Kidney (tissue), 13 donors: ENCODE measurements at regions not wholly inside any gene's neighbourhood (a gene's known extent, or its start where the extent isn't known, plus 50 kb on each side); places are given as distances from the start of the nearest gene placed in this dataset.

Experiments used
- DNase-seq, 5 donors: peaks; one replicate each; pipeline ENCODE4 v3.0.0-alpha.2; 2013 to 2020
- FAIRE-seq: peaks from 2 replicates; lab custom pipeline; 2012; peaks lifted over from hg19 to GRCh38; lab: Jason Lieb, UNC
- H3K27ac ChIP-seq, 2 donors: one replicate each; pipeline ENCODE4 v1.7.0; 2013; ENCODE audit warnings: low read depth in 2 of 2, low read length in 2 of 2, inconsistent platforms in 1 of 2
- H3K27me3 ChIP-seq: one replicate; pipeline ENCODE4 v1.7.1; 2013; ENCODE audit warnings: low read length, inconsistent platforms; ENCODE audit not compliant: control insufficient read depth, insufficient read depth
- H3K36me3 ChIP-seq, 3 donors: one replicate each; pipeline versions ENCODE4 v1.7.0 to v1.7.1; 2013; ENCODE audit warnings: low read length in 3 of 3, control low read depth in 1 of 3, inconsistent platforms in 1 of 3; ENCODE audit not compliant: insufficient read depth in 3 of 3, control insufficient read depth in 2 of 3
- H3K4me1 ChIP-seq, 3 donors: one replicate each; pipeline versions ENCODE4 v1.7.0 to v1.7.1; 2013; ENCODE audit warnings: low read length in 3 of 3, inconsistent platforms in 1 of 3, low read depth in 1 of 3; ENCODE audit not compliant: control insufficient read depth in 2 of 3, insufficient read depth in 2 of 3
- H3K4me3 ChIP-seq, 3 donors: one replicate each; pipeline versions ENCODE4 v1.7.0 to v1.8.1; 2013; ENCODE audit warnings: low read length in 3 of 3, control low read depth in 1 of 3, inconsistent platforms in 1 of 3
- H3K9ac ChIP-seq, 3 donors: one replicate each; pipeline versions ENCODE4 v1.7.0 to v1.7.1; 2013; ENCODE audit warnings: low read length in 3 of 3, control low read depth in 1 of 3, inconsistent platforms in 1 of 3
- H3K9me3 ChIP-seq, 3 donors: one replicate each; pipeline versions ENCODE4 v1.7.0 to v1.7.1; 2013; ENCODE audit warnings: low read length in 3 of 3, control low read depth in 1 of 3, inconsistent platforms in 1 of 3; ENCODE audit not compliant: control insufficient read depth in 2 of 3, insufficient read depth in 1 of 3
- intact Hi-C: fragments of 100-400 bp; cut with DNase I; formaldehyde crosslinking; loops from one replicate; pipeline ENCODE4 v1.11.1; 2022
- TF ChIP-seq, protein P1 (sequence below): IDR thresholded peaks from 3 replicates; pipeline ENCODE4 v1.5.1; 2012; ENCODE audit warnings: mild to moderate bottlenecking, moderate library complexity, borderline replicate concordance; ENCODE audit not compliant: insufficient read depth; ENCODE audit errors: extremely low read depth
- donor health status: control.
- donor health status: control.
- donor health status: control.
- donor health status: control.
- donor health status: control.
- donor health status: DM: yes; HTN: yes; CAD: no.
- donor health status: Normal renal cell carcinoma (clear cell type).

GRCh38 chr11:70930215-70930614, 322.2 kb downstream of the SHANK2 start:
- peak in 1 of 5 donors; percentile 35 for DNase-seq
- FAIRE-seq = no peak
- Histone ChIP-seq H3K4me1 (no peaks in the 10 kb centered on the region), H3K9ac (no peak overlapping the region), H3K27ac (no peak overlapping the region), H3K9me3 (peaks cover 0 to 2% (median 0%) of the 10 kb centered on the region in 3 donors), H3K4me3 (no peak overlapping the region), H3K27me3 (no peaks in the 10 kb centered on the region), H3K36me3 (peaks cover 0 to 3% (median 2%) of the 10 kb centered on the region in 3 donors)
- TF ChIP-seq, protein P1, sequence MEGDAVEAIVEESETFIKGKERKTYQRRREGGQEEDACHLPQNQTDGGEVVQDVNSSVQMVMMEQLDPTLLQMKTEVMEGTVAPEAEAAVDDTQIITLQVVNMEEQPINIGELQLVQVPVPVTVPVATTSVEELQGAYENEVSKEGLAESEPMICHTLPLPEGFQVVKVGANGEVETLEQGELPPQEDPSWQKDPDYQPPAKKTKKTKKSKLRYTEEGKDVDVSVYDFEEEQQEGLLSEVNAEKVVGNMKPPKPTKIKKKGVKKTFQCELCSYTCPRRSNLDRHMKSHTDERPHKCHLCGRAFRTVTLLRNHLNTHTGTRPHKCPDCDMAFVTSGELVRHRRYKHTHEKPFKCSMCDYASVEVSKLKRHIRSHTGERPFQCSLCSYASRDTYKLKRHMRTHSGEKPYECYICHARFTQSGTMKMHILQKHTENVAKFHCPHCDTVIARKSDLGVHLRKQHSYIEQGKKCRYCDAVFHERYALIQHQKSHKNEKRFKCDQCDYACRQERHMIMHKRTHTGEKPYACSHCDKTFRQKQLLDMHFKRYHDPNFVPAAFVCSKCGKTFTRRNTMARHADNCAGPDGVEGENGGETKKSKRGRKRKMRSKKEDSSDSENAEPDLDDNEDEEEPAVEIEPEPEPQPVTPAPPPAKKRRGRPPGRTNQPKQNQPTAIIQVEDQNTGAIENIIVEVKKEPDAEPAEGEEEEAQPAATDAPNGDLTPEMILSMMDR = no peak
- intact Hi-C loops = no loop called here

DNA sequence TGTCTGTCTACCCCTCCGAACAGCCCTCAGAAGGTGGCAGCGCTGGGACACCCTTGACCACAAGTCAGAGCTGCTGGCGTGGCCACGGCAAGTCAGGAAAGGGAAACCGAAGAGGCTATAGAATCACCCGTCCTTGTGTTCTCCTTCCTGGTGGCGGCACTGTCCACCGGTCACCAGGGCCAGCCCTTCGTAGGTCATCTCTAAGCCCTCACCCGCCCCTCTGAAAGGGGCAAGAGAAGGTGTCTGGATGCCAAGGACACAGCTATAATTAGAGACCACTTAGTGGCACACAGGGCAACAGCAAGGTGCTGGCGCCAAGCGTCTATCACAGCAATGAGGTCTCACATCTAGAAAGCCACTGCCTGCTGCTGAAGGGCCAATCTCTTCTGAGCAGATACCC, 320.9 kb downstream of the SHANK2 start:
- no peak overlapping the region for H3K9ac ChIP-seq
- H3K36me3 ChIP-seq = peaks cover 0 to 3% (median 2%) of the 10 kb centered on the region in 3 donors
- intact Hi-C loops = no loop called here
- DNase-seq (peak in 1 of 5 donors; percentile 56), FAIRE-seq (no peak)
- peaks cover 0 to 2% (median 0%) of the 10 kb centered on the region in 3 donors for H3K9me3 ChIP-seq
- H3K4me3 ChIP-seq = no peak overlapping the region
- no peaks in the 10 kb centered on the region for H3K27me3 ChIP-seq
- TF ChIP-seq, protein P1 = no peak
- H3K27ac ChIP-seq = no peak overlapping the region
- no peaks in the 10 kb centered on the region for H3K4me1 ChIP-seq

DNA sequence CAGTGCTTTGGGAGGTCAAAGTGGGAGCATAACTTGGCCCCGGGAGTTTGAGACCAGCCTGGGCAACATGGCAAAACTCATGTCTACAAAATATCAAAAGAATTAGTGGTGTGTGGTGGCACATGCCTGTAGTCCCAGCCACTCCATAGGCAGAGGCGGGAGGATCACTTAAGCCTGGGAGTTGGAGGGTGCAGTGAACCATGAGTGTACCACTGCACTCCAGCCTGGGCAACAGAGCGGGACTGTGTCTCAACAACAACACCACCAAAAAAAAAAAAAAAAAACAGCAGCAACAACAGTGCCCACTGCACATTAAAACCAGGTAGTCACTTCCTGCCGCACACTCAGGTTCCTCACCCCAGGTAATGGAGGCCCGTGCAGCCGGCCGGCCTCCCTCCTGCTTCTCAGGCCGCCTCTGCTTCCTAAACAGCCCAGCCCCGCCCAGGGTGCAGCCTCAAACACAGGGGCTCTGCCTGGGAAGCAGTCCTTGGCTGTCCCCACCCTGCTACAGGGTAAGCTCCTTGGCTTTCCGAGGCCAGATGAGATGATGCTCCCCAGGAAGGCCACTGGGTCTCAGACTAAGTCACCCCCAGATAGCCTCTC, 318.3 kb downstream of the SHANK2 start:
- H3K27me3 ChIP-seq = no peaks in the 10 kb centered on the region
- no peak overlapping the region for H3K27ac ChIP-seq
- intact Hi-C loops = no loop called here
- no peak overlapping the region for H3K4me3 ChIP-seq
- H3K36me3 ChIP-seq = peaks cover 0 to 3% (median 2%) of the 10 kb centered on the region in 3 donors
- peak; percentile 49 to 68 (median 58) for DNase-seq
- H3K9ac ChIP-seq = no peak overlapping the region
- peaks cover 0 to 2% (median 0%) of the 10 kb centered on the region in 3 donors for H3K9me3 ChIP-seq
- TF ChIP-seq, protein P1 = no peak
- no peaks in the 10 kb centered on the region for H3K4me1 ChIP-seq
- no peak for FAIRE-seq
